ENCODE measurements at regions not wholly inside any gene's neighbourhood (a gene's known extent, or its start where the extent isn't known, plus 50 kb on each side); places are given as distances from the start of the nearest gene placed in this dataset.

- no peak for TF ChIP-seq CTCF (IDR thresholded peaks at IDR 0.05)
- H3K36me3 ChIP-seq: no peaks in the 10 kb centered on the region
Observed at GRCh38 chr4:159017323-159018026, 85.4 kb upstream of the RAPGEF2 start.

GRCh38 chr4:159018062-159018629, 84.7 kb upstream of the RAPGEF2 start:
- Histone ChIP-seq H3K9me3 (no peaks in the 10 kb centered on the region), H3K36me3 (no peaks in the 10 kb centered on the region), H3K27me3 (no peaks in the 10 kb centered on the region), H3K27ac (no peak overlapping the region), H3K4me3 (ENCODE audit: low read depth in 1 of 2, low read length in 1 of 2) (no peak overlapping the region), H3K4me1 (ENCODE audit: control insufficient read depth in 1 of 2, insufficient read depth in 1 of 2, low read depth in 1 of 2, low read length in 1 of 2) (no peaks in the 10 kb centered on the region)
- no peak for TF ChIP-seq CTCF (IDR thresholded peaks at IDR 0.05)

More at GRCh38 chr4:159017323-159018026, 85.4 kb upstream of the RAPGEF2 start:
- H3K9me3 ChIP-seq: no peaks in the 10 kb centered on the region
- H3K27me3 ChIP-seq: no peaks in the 10 kb centered on the region
- no peak overlapping the region for H3K4me3 ChIP-seq (ENCODE audit: low read depth in 1 of 2, low read length in 1 of 2)
- no peaks in the 10 kb centered on the region for H3K4me1 ChIP-seq (ENCODE audit: control insufficient read depth in 1 of 2, insufficient read depth in 1 of 2, low read depth in 1 of 2, low read length in 1 of 2)
- H3K27ac ChIP-seq: no peak overlapping the region

- Histone ChIP-seq H3K4me3 (ENCODE audit: low read depth in 1 of 2, low read length in 1 of 2) (no peak overlapping the region), H3K9me3 (no peaks in the 10 kb centered on the region), H3K27me3 (no peaks in the 10 kb centered on the region), H3K4me1 (ENCODE audit: control insufficient read depth in 1 of 2, insufficient read depth in 1 of 2, low read depth in 1 of 2, low read length in 1 of 2) (no peaks in the 10 kb centered on the region), H3K27ac (no peak overlapping the region), H3K36me3 (no peaks in the 10 kb centered on the region)
- TF ChIP-seq CTCF (IDR thresholded peaks at IDR 0.05): no peak
Observed at GRCh38 chr4:159019356-159019755, 83.5 kb upstream of the RAPGEF2 start.

- no peak for TF ChIP-seq CTCF (IDR thresholded peaks at IDR 0.05)
- Histone ChIP-seq H3K9me3 (no peaks in the 10 kb centered on the region), H3K4me3 (ENCODE audit: low read depth in 1 of 2, low read length in 1 of 2) (no peak overlapping the region), H3K27ac (no peak overlapping the region), H3K27me3 (no peaks in the 10 kb centered on the region), H3K4me1 (ENCODE audit: control insufficient read depth in 1 of 2, insufficient read depth in 1 of 2, low read depth in 1 of 2, low read length in 1 of 2) (no peaks in the 10 kb centered on the region), H3K36me3 (no peaks in the 10 kb centered on the region)
Observed at GRCh38 chr4:159021597-159022385, 81.1 kb upstream of the RAPGEF2 start.

- Histone ChIP-seq H3K9me3 (no peaks in the 10 kb centered on the region), H3K36me3 (no peaks in the 10 kb centered on the region), H3K4me1 (ENCODE audit: control insufficient read depth in 1 of 2, insufficient read depth in 1 of 2, low read depth in 1 of 2, low read length in 1 of 2) (no peaks in the 10 kb centered on the region), H3K27me3 (no peaks in the 10 kb centered on the region), H3K27ac (no peak overlapping the region), H3K4me3 (ENCODE audit: low read depth in 1 of 2, low read length in 1 of 2) (no peak overlapping the region)
- TF ChIP-seq CTCF (IDR thresholded peaks at IDR 0.05): no peak
Observed at GRCh38 chr4:159023741-159024140, 79.1 kb upstream of the RAPGEF2 start.

Data from neutrophil (primary cell).